H54 (cell line): ENCODE measurements at regions not wholly inside any gene's neighbourhood (a gene's known extent, or its start where the extent isn't known, plus 50 kb on each side); places are given as distances from the start of the nearest gene placed in this dataset.

ENCODE experiments used
- DNase-seq: peaks from one replicate; pipeline ENCODE4 v3.0.0; 2011; ENCODE audit warnings: low spot score, mixed read lengths; ENCODE audit not compliant: insufficient read length
- FAIRE-seq: peaks from 3 replicates; lab custom pipeline; 2011; peaks lifted over from hg19 to GRCh38; lab: Jason Lieb, UNC
- POLR2A ChIP-seq: IDR thresholded peaks from 2 replicates; pipeline ENCODE4 v1.6.1; 2011; ENCODE audit warnings: low read depth, mild to moderate bottlenecking, low read length

DNA sequence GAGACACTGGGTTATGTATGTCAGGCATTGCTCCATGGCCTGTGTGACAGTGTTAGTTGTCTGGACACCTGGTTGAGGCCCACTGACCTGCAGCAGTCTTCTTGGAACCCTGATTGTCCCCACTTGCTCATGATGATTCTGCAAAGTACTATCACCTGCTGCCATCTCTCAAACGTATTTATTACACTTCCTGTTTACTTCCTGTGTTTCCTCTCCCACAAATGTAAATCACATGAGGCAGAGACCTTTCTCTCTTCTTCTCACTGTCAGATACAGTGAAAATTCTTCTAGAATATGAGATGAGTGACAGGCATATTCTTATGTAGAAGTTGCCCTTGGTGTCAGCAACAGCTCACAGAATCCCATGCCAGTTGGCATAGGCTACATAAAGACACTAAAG lies 186.9 kb upstream of the CNTN1 start:
- TF ChIP-seq POLR2A, result no peak
- DNase-seq (no peak), FAIRE-seq (no peak)

DNA sequence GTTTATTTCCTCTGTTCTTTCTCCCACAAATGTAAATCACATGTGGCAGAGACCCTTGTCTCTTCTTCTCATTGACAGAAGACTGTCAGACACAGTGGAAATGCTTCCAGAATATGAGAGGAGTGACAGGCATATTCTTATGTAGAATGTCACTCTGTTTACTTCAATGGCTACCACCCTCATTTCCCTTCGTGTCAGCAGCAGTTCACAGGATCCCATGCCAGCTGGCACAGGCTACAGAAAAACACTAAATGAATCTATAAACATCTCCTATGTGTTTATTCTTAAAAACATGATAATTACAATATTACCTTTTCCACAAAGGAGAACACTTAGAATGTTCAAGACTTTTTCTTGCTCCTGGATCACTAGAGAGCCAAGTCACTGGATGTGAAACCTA lies 183.8 kb upstream of the CNTN1 start:
- no peak for TF ChIP-seq POLR2A
- DNase-seq, result no peak
- no peak for FAIRE-seq

DNA sequence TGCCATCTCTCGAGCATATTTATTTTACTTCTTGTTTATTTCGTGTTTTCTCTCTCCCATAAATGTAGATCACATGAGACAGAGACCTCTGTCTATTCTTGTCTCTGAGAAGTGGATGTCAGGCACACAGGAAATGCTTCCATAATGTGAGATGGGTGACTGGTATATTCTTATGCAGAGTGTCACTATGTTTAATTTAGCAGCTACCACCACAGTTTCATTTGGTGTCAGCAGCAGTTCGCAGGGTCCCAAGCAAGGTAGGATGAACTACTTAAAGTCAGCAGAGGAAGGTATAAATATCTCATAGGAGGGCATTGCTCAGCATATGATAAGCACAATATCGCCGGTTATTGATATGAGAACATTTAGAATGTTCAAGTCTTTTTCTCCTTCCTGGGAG lies 180.9 kb upstream of the CNTN1 start:
- no peak for TF ChIP-seq POLR2A
- DNase-seq (no peak), FAIRE-seq (no peak)

DNA sequence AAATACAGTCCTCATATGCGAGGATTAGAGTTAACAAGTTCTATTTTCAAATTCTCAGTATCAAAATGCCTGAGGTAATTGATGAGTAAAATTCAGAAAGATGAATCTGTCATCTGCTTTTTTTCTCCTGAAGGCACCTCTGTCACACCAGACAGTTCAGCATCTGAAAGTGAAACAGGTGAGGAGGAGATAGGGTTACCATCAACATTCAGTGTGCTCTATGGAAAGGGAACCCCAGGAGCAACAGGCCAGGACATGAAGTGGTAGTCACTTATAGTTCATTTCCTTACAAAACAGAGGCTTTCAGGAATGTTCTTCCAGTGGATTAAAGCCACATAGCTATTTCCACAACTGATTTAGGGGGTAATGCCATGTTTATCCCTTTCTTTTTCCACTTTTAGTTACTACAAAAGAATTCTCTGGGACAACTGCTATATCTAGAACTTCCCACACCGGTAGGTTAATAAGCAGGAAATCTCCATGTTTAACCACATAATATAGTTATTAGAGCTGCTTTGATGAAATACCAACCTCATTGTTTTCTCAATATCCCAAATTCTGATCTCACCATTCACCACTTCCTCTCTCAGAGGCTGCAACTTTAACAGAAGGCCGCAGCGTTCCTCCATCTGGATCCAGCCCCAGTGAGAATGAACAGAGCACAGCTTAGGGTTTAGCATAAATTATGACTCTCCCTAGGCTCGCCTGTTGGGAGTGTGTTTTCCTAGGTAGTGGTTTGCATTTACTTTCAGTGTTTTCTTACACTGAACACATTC lies 177.0 kb upstream of the CNTN1 start:
- no peak for FAIRE-seq
- no peak for DNase-seq
- TF ChIP-seq POLR2A, result no peak

DNA sequence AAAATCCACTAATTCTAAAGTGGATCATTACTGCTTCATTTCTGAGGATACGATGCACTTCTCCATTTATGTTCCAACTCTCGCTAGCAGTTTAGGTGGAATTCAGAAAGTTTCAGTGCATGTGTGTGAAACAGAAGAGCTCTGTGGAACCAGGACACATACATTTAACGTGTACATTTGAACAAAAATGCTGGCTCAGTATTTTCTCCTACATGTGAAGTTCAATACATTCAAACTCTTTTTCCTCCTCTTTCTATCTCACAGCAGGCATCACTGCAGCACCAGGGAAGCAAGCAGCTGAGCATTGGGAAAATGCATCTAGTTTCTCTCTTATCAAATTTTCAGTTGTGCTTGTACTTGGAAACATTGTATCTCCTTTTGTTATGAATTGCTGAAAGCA lies 169.4 kb upstream of the CNTN1 start:
- TF ChIP-seq POLR2A, result no peak
- no peak for DNase-seq
- FAIRE-seq, result no peak

DNA sequence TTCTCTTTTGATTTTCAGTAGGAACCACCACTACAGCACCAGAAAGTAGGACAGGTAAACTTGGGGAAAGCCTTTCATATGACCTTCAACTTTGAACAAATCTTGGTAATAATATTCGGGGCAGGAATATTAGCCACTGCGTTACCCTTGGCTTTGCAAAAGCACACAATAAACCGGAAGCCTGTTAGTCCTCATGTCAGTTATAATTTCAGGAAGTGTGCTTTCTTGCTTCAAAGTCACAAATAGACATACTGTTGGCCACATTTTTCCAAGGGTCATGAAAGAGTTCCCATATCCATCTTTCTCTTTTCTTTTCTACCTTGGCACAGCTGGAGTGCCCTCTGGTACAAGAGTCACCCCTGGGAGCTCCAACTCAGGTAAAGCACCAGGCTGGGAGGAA lies 167.2 kb upstream of the CNTN1 start:
- no peak for TF ChIP-seq POLR2A
- no peak for FAIRE-seq
- no peak for DNase-seq

DNA sequence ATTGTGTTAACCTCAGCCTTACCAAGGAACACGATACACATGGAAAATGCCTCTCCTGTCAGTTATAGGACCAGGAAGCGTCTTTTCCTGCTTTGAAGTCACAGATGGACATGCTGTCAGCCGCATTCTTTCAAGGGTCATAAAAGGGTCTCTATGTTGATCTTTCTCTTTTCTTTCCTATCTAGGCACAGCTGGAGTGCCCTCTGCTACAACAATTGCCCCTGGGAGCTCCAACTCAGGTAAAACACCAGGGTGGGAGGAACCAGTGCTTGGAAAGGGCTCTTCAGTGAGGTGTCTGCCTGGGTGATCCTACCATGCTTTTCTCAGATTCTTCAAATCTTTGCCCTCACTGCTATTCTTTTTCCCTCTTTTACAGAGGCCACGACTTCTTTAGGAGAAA lies 157.4 kb upstream of the CNTN1 start:
- no peak for TF ChIP-seq POLR2A
- DNase-seq (no peak), FAIRE-seq (no peak)

DNA sequence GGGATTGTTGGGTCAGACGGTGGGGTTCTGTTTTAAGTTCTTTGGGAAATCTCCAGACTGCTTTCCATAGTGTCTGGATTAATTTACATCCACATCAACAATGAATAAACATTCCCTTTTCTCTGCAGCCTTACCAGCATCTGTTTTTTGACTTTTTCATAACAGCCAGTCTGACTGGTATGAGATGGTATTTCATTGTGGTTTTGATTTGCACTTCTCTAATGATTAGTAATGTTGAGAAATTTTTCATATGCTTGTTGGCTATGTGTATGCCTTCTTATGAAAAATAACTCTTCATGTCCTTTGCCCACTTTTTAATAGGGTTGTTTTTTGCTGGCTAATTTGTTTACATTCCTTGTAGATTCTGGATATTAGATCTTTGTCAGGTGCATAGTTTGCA lies 140.8 kb upstream of the CNTN1 start:
- no peak for DNase-seq
- TF ChIP-seq POLR2A, result no peak
- no peak for FAIRE-seq

DNA sequence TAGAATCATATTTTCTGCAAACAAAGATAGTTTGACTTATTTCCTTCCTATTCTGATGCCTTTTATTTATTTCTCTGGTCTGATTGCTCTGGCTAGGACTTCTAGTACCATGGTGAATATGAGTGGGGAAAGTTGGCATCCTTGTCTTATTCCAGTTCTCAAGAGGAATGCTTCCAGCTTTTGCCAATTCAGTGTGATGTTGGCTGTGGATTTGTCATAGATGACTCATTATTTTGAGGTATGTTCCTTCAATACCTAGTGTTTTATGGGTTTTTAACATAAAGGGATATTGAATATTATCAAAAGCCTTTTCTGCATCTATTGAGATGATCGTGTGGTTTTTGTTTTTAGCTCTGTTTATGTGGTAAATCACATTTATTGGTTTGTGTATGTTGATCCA lies 139.4 kb upstream of the CNTN1 start:
- FAIRE-seq, result no peak
- no peak for TF ChIP-seq POLR2A
- DNase-seq, result no peak

DNA sequence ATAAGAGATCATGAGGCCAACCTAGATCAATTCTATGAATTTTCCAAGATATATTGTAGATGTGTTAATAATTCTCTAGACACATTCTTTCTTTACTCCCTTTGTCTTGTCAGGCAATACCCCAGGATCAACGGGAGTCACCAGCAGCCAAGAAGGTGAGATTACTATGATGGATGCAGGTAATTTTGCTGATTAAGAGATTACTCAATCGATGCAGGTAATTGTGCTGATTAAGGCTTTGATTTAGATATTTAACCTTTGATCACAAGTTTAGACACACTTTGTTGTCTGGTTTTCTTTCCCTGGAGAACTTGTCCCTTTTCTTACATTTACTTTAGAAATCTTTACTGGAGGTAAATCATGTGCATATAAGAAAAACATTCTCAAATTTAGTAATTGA lies 134.3 kb upstream of the CNTN1 start:
- no peak for DNase-seq
- FAIRE-seq, result no peak
- no peak for TF ChIP-seq POLR2A

DNA sequence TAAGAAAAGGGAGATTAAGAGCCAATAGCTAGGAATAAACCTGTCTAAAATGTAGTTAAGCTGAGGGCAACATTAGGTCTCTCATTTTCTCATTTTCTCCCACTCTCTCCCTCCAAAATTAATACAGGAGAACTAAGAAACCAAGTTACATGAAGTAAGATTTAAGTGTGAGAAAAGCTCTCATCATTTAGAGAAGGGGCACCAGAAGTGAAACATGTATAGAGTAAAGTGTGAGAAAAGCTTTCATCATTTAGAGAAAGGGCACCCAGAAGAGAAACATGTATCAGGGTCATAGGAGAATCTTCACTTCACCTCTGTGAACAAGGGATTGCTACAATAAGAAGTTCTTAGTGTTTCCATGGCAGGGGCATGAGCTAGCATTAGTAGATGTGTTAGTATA lies 132.4 kb upstream of the CNTN1 start:
- FAIRE-seq (no peak), DNase-seq (no peak)
- TF ChIP-seq POLR2A, result no peak

DNA sequence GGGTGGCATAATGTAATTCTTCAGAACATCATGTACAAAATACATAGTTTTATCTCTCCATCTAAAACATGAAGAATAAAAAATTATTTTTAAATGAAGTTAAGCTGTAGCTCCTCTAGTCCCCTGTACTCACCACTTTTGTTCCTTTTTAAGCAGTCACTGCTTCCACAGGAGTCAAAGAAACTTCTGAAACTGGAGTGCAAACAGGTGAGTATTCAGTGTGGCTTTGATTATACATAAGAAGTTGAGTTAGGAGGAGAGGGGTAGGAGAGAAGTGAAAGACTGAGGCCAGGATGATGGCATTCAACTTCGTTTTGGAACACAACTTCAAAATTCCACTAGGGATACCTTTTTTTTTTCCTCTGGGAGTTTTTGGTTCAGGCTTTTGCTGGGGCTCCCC lies 131.4 kb upstream of the CNTN1 start:
- TF ChIP-seq POLR2A, result no peak
- FAIRE-seq (no peak), DNase-seq (no peak)

DNA sequence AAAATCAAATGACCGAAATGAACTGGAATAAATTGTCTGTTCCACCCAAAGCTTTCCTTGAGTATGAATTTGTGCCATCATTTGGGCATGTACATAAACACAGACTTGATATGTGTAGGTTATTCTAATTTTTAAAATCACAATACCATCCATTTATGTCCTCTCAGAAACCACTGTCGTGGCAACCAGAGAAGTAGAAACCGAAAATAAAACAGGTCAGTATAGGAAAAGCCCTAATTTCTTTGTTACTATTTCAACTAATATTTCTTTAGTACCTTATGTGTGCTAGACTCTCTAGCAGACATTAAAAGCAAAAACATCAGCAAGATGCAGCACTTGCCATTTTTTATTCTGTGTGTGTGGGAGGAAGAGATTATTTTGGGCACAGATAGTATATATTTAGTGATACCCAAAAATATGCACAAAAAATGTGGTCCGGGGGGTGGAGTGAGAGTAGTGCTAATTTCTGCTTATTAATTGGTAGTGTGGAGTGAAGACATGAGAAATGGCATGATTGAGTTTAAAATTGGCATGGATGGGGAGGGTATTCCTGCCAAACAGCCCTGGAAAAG lies 130.8 kb upstream of the CNTN1 start:
- no peak for FAIRE-seq

DNA sequence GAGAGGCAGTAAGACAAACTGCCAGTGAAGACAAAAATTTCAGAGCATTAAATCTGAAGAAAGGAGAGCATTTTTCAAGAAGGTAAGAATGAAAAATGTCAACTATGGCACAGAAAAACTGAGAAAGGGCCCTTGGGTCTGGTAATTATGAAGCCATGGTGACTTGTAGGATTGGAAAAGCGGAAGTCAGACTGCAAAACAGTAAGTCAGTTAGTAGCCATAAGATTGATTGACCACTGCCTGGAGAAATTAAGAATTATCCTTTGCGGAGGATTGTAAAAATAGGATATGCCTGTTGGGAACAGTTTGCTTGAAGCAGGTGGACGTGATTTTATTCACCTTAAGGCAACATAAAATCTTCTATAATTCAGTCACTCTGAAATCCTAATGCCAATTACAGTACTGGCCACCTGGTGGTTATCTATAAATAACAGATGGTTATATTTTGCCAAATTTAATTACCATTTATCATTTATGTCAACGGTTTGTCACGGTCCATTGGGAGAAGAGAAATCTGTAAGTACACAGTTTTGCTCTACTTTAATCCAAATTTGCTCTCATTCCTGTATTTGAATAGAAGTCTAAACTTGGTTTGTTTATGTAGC lies 127.1 kb upstream of the CNTN1 start:
- FAIRE-seq (no peak), DNase-seq (no peak)
- TF ChIP-seq POLR2A, result no peak

More for the DNA sequence above, 130.8 kb upstream of the CNTN1 start:
- DNase-seq, result no peak
- TF ChIP-seq POLR2A, result no peak

DNA sequence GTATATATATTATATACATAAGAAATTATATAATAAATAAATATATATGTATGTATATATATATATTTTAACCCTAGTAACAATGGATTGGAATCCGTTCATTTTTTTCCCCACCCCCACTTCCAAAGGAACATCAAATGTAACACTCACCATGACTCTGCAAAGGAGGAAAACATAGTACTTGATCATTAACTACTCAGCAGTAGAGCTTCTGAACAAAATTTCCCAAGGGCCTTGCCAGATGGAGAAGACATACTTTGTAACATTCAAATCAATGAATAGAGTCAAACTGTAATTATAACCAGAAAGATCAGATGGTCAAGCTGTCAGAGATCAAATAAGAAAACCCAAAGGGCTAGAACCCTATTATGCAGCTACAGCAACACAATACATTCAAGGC lies 126.0 kb upstream of the CNTN1 start:
- TF ChIP-seq POLR2A, result no peak
- no peak for FAIRE-seq
- DNase-seq, result no peak
